ENCODE measurements at regions not wholly inside any gene's neighbourhood (a gene's known extent, or its start where the extent isn't known, plus 50 kb on each side); places are given as distances from the start of the nearest gene placed in this dataset.

- H3K4me1 ChIP-seq (ENCODE audit: control insufficient read depth in 1 of 2, insufficient read depth in 2 of 2, low read length in 2 of 2) = peaks cover 8 to 16% of the 10 kb centered on the region in 2 donors
- no peak overlapping the region for H3K9ac ChIP-seq (ENCODE audit: low read depth in 1 of 2, low read length in 2 of 2)
- no peaks in the 10 kb centered on the region for H3K27me3 ChIP-seq (ENCODE audit: control insufficient read depth in 1 of 2, insufficient read depth in 2 of 2, low read length in 2 of 2)
- no peak overlapping the region for H3K4me3 ChIP-seq (ENCODE audit: low read depth in 1 of 2, low read length in 2 of 2)
- H3K27ac ChIP-seq (ENCODE audit: low read depth, low read length) = no peak overlapping the region
- H3K36me3 ChIP-seq (ENCODE audit: control insufficient read depth in 1 of 2, insufficient read depth in 2 of 2, low read length in 2 of 2) = no peaks in the 10 kb centered on the region
- no peaks in the 10 kb centered on the region for H3K9me3 ChIP-seq (ENCODE audit: control insufficient read depth in 1 of 2, low read length in 2 of 2)
These were observed 111.5 kb upstream of the SLC45A1 start for GRCh38 chr1:8206391-8206790.

- Histone ChIP-seq H3K27me3 (ENCODE audit: control insufficient read depth in 1 of 2, insufficient read depth in 2 of 2, low read length in 2 of 2) (no peaks in the 10 kb centered on the region), H3K4me1 (ENCODE audit: control insufficient read depth in 1 of 2, insufficient read depth in 2 of 2, low read length in 2 of 2) (peaks cover 8 to 16% of the 10 kb centered on the region in 2 donors), H3K9me3 (ENCODE audit: control insufficient read depth in 1 of 2, low read length in 2 of 2) (no peaks in the 10 kb centered on the region), H3K9ac (ENCODE audit: low read depth in 1 of 2, low read length in 2 of 2) (no peak overlapping the region), H3K27ac (ENCODE audit: low read depth, low read length) (no peak overlapping the region), H3K4me3 (ENCODE audit: low read depth in 1 of 2, low read length in 2 of 2) (no peak overlapping the region), H3K36me3 (ENCODE audit: control insufficient read depth in 1 of 2, insufficient read depth in 2 of 2, low read length in 2 of 2) (no peaks in the 10 kb centered on the region)
These were observed 112.1 kb upstream of the SLC45A1 start for GRCh38 chr1:8205771-8206170.

- H3K9ac ChIP-seq (ENCODE audit: low read depth in 1 of 2, low read length in 2 of 2) = no peak overlapping the region
- H3K27ac ChIP-seq (ENCODE audit: low read depth, low read length) = no peak overlapping the region
- H3K27me3 ChIP-seq (ENCODE audit: control insufficient read depth in 1 of 2, insufficient read depth in 2 of 2, low read length in 2 of 2) = no peaks in the 10 kb centered on the region
- peaks cover 8 to 16% of the 10 kb centered on the region in 2 donors for H3K4me1 ChIP-seq (ENCODE audit: control insufficient read depth in 1 of 2, insufficient read depth in 2 of 2, low read length in 2 of 2)
- H3K9me3 ChIP-seq (ENCODE audit: control insufficient read depth in 1 of 2, low read length in 2 of 2) = no peaks in the 10 kb centered on the region
- no peaks in the 10 kb centered on the region for H3K36me3 ChIP-seq (ENCODE audit: control insufficient read depth in 1 of 2, insufficient read depth in 2 of 2, low read length in 2 of 2)
- no peak overlapping the region for H3K4me3 ChIP-seq (ENCODE audit: low read depth in 1 of 2, low read length in 2 of 2)
These were observed 113.1 kb upstream of the SLC45A1 start for GRCh38 chr1:8204826-8205225.

DNA sequence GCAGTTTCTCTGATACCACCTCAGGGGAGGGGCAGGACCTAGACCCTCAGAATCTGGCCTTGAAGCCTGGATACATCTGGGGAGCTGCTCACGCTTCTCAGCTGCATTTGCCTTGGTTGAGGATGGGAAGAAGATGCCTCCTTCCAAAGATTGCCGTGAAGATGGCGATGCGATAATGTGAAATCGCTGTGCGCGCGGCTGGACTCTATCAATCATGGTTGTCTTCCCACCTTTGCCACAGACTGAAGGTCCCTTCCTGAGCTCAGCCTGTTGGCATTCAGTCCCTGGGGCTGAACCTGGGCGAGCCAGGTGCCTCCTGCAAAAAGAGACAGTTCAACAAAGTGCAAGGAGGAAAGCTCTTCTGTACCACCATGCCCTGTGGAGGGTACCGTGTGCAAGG is 114.4 kb upstream of the SLC45A1 start:
- Histone ChIP-seq H3K4me1 (ENCODE audit: control insufficient read depth in 1 of 2, insufficient read depth in 2 of 2, low read length in 2 of 2) (peaks cover 8 to 16% of the 10 kb centered on the region in 2 donors), H3K27me3 (ENCODE audit: control insufficient read depth in 1 of 2, insufficient read depth in 2 of 2, low read length in 2 of 2) (no peaks in the 10 kb centered on the region), H3K36me3 (ENCODE audit: control insufficient read depth in 1 of 2, insufficient read depth in 2 of 2, low read length in 2 of 2) (no peaks in the 10 kb centered on the region), H3K27ac (ENCODE audit: low read depth, low read length) (no peak overlapping the region), H3K9me3 (ENCODE audit: control insufficient read depth in 1 of 2, low read length in 2 of 2) (no peaks in the 10 kb centered on the region), H3K4me3 (ENCODE audit: low read depth in 1 of 2, low read length in 2 of 2) (no peak overlapping the region), H3K9ac (ENCODE audit: low read depth in 1 of 2, low read length in 2 of 2) (no peak overlapping the region)

GRCh38 chr1:8203056-8203455 is 114.9 kb upstream of the SLC45A1 start:
- Histone ChIP-seq H3K27me3 (ENCODE audit: control insufficient read depth in 1 of 2, insufficient read depth in 2 of 2, low read length in 2 of 2) (no peaks in the 10 kb centered on the region), H3K9me3 (ENCODE audit: control insufficient read depth in 1 of 2, low read length in 2 of 2) (no peaks in the 10 kb centered on the region), H3K4me3 (ENCODE audit: low read depth in 1 of 2, low read length in 2 of 2) (no peak overlapping the region), H3K4me1 (ENCODE audit: control insufficient read depth in 1 of 2, insufficient read depth in 2 of 2, low read length in 2 of 2) (peaks cover 8 to 17% of the 10 kb centered on the region in 2 donors), H3K36me3 (ENCODE audit: control insufficient read depth in 1 of 2, insufficient read depth in 2 of 2, low read length in 2 of 2) (no peaks in the 10 kb centered on the region), H3K9ac (ENCODE audit: low read depth in 1 of 2, low read length in 2 of 2) (no peak overlapping the region), H3K27ac (ENCODE audit: low read depth, low read length) (peak overlapping the region; percentile 68)

DNA sequence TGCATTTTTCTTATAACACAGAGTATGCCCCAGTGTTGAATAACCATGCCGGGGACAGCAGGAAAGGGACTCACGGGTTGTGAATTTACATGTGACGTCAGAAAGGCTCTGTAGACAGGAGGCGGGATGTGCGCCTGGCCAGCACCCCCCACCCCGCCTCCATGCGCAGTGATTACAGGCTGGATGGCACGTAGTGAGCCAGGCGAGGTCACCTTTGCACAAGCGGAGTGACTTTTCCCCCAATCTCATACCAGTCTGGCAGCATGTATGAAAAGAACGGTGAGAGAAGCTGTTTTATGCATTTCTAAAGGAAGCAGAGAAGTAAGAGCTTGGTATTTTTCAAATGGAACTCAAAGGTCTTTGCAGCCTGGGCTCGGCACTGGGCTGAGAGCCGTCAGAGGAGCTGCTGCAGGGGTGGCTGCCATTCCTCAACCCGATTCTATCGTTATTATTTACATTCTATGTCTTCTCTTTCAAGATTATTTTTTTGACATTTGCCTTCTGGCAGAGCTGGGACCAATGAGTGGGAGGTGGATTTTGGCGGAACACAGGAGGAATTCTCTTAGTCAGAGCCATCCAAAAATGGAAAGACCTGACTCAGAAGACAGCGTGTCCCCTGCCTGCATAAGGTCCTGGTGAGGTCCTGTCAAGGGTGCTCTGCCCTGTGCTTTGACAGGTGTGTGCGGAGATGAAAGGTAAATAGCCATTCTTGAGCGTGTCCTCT is 115.6 kb upstream of the SLC45A1 start:
- H3K4me3 ChIP-seq (ENCODE audit: low read depth in 1 of 2, low read length in 2 of 2) = peak overlapping the region; percentile 26 to 33
- H3K27me3 ChIP-seq (ENCODE audit: control insufficient read depth in 1 of 2, insufficient read depth in 2 of 2, low read length in 2 of 2) = no peaks in the 10 kb centered on the region
- peak overlapping the region; percentile 78 for H3K27ac ChIP-seq (ENCODE audit: low read depth, low read length)
- peaks cover 15 to 22% of the 10 kb centered on the region in 2 donors for H3K4me1 ChIP-seq (ENCODE audit: control insufficient read depth in 1 of 2, insufficient read depth in 2 of 2, low read length in 2 of 2)
- H3K9me3 ChIP-seq (ENCODE audit: control insufficient read depth in 1 of 2, low read length in 2 of 2) = no peaks in the 10 kb centered on the region
- no peaks in the 10 kb centered on the region for H3K36me3 ChIP-seq (ENCODE audit: control insufficient read depth in 1 of 2, insufficient read depth in 2 of 2, low read length in 2 of 2)
- H3K9ac ChIP-seq (ENCODE audit: low read depth in 1 of 2, low read length in 2 of 2) = peak overlapping the region; percentile 48 to 50

GRCh38 chr1:8201331-8201861 is 116.5 kb upstream of the SLC45A1 start:
- H3K27me3 ChIP-seq (ENCODE audit: control insufficient read depth in 1 of 2, insufficient read depth in 2 of 2, low read length in 2 of 2) = no peaks in the 10 kb centered on the region
- no peaks in the 10 kb centered on the region for H3K9me3 ChIP-seq (ENCODE audit: control insufficient read depth in 1 of 2, low read length in 2 of 2)
- H3K9ac ChIP-seq (ENCODE audit: low read depth in 1 of 2, low read length in 2 of 2) = peak overlapping the region in 1 of 2 donors; percentile 50
- no peaks in the 10 kb centered on the region for H3K36me3 ChIP-seq (ENCODE audit: control insufficient read depth in 1 of 2, insufficient read depth in 2 of 2, low read length in 2 of 2)
- H3K4me3 ChIP-seq (ENCODE audit: low read depth in 1 of 2, low read length in 2 of 2) = no peak overlapping the region
- peaks cover 15 to 22% of the 10 kb centered on the region in 2 donors for H3K4me1 ChIP-seq (ENCODE audit: control insufficient read depth in 1 of 2, insufficient read depth in 2 of 2, low read length in 2 of 2)
- H3K27ac ChIP-seq (ENCODE audit: low read depth, low read length) = peak overlapping the region; percentile 78

GRCh38 chr1:8200317-8201115 is 117.4 kb upstream of the SLC45A1 start:
- H3K36me3 ChIP-seq (ENCODE audit: control insufficient read depth in 1 of 2, insufficient read depth in 2 of 2, low read length in 2 of 2) = no peaks in the 10 kb centered on the region
- H3K9me3 ChIP-seq (ENCODE audit: control insufficient read depth in 1 of 2, low read length in 2 of 2) = no peaks in the 10 kb centered on the region
- no peaks in the 10 kb centered on the region for H3K27me3 ChIP-seq (ENCODE audit: control insufficient read depth in 1 of 2, insufficient read depth in 2 of 2, low read length in 2 of 2)
- no peak overlapping the region for H3K4me3 ChIP-seq (ENCODE audit: low read depth in 1 of 2, low read length in 2 of 2)
- no peak overlapping the region for H3K27ac ChIP-seq (ENCODE audit: low read depth, low read length)
- H3K9ac ChIP-seq (ENCODE audit: low read depth in 1 of 2, low read length in 2 of 2) = no peak overlapping the region
- peaks cover 15 to 22% of the 10 kb centered on the region in 2 donors for H3K4me1 ChIP-seq (ENCODE audit: control insufficient read depth in 1 of 2, insufficient read depth in 2 of 2, low read length in 2 of 2)

GRCh38 chr1:8198522-8198921 is 119.4 kb upstream of the SLC45A1 start:
- no peaks in the 10 kb centered on the region for H3K27me3 ChIP-seq (ENCODE audit: control insufficient read depth in 1 of 2, insufficient read depth in 2 of 2, low read length in 2 of 2)
- no peaks in the 10 kb centered on the region for H3K9me3 ChIP-seq (ENCODE audit: control insufficient read depth in 1 of 2, low read length in 2 of 2)
- peaks cover 15 to 22% of the 10 kb centered on the region in 2 donors for H3K4me1 ChIP-seq (ENCODE audit: control insufficient read depth in 1 of 2, insufficient read depth in 2 of 2, low read length in 2 of 2)
- no peak overlapping the region for H3K4me3 ChIP-seq (ENCODE audit: low read depth in 1 of 2, low read length in 2 of 2)
- H3K27ac ChIP-seq (ENCODE audit: low read depth, low read length) = no peak overlapping the region
- no peaks in the 10 kb centered on the region for H3K36me3 ChIP-seq (ENCODE audit: control insufficient read depth in 1 of 2, insufficient read depth in 2 of 2, low read length in 2 of 2)
- no peak overlapping the region for H3K9ac ChIP-seq (ENCODE audit: low read depth in 1 of 2, low read length in 2 of 2)

All from duodenal mucosa (tissue), 2 donors.